HG03108 (cell line): ENCODE measurements at regions not wholly inside any gene's neighbourhood (a gene's known extent, or its start where the extent isn't known, plus 50 kb on each side); places are given as distances from the start of the nearest gene placed in this dataset.

Source experiments
- ATAC-seq: cut with Tn5 transposase; IDR thresholded peaks from one replicate; pipeline ENCODE4 v1.9.1; 2021; ENCODE audit warnings: moderate library complexity; ENCODE audit not compliant: unreplicated experiment

GRCh38 chr15:97425596-97425995, 534.9 kb upstream of the ARRDC4 start:
- no peak for ATAC-seq

- no peak for ATAC-seq
These were observed 517.4 kb upstream of the ARRDC4 start for GRCh38 chr15:97443101-97443500.

GRCh38 chr15:97446138-97446537, 514.4 kb upstream of the ARRDC4 start:
- no peak for ATAC-seq

GRCh38 chr15:97456521-97457202, 503.8 kb upstream of the ARRDC4 start:
- ATAC-seq = no peak

- no peak for ATAC-seq
These were observed 503.2 kb upstream of the ARRDC4 start for GRCh38 chr15:97457203-97457847.

- ATAC-seq = no peak
These were observed 500.7 kb upstream of the ARRDC4 start for GRCh38 chr15:97459771-97460170.

- ATAC-seq = no peak
These were observed 499.3 kb upstream of the ARRDC4 start for GRCh38 chr15:97461226-97461625.

- no peak for ATAC-seq
These were observed 496.8 kb upstream of the ARRDC4 start for GRCh38 chr15:97463696-97464095.

GRCh38 chr15:97470417-97470816, 490.1 kb upstream of the ARRDC4 start:
- no peak for ATAC-seq

GRCh38 chr15:97473627-97474026, 486.9 kb upstream of the ARRDC4 start:
- no peak for ATAC-seq

GRCh38 chr15:97479957-97480356, 480.5 kb upstream of the ARRDC4 start:
- no peak for ATAC-seq

- no peak for ATAC-seq
These were observed 478.0 kb upstream of the ARRDC4 start for GRCh38 chr15:97482521-97482920.

GRCh38 chr15:97483232-97483631, 477.3 kb upstream of the ARRDC4 start:
- no peak for ATAC-seq

GRCh38 chr15:97490429-97490828, 470.1 kb upstream of the ARRDC4 start:
- ATAC-seq = no peak

- ATAC-seq = no peak
These were observed 459.2 kb upstream of the ARRDC4 start for GRCh38 chr15:97501291-97501690.

GRCh38 chr15:97502038-97502437, 458.5 kb upstream of the ARRDC4 start:
- no peak for ATAC-seq

- no peak for ATAC-seq
These were observed 456.3 kb upstream of the ARRDC4 start for GRCh38 chr15:97504031-97504792.

- no peak for ATAC-seq
These were observed 442.8 kb upstream of the ARRDC4 start for GRCh38 chr15:97517737-97518136.

- no peak for ATAC-seq
These were observed 439.8 kb upstream of the ARRDC4 start for GRCh38 chr15:97520689-97521088.

GRCh38 chr15:97521381-97522285, 438.9 kb upstream of the ARRDC4 start:
- no peak for ATAC-seq

- no peak for ATAC-seq
These were observed 438.2 kb upstream of the ARRDC4 start for GRCh38 chr15:97522347-97522746.
